ENCODE measurements at regions not wholly inside any gene's neighbourhood (a gene's known extent, or its start where the extent isn't known, plus 50 kb on each side); places are given as distances from the start of the nearest gene placed in this dataset.

DNA sequence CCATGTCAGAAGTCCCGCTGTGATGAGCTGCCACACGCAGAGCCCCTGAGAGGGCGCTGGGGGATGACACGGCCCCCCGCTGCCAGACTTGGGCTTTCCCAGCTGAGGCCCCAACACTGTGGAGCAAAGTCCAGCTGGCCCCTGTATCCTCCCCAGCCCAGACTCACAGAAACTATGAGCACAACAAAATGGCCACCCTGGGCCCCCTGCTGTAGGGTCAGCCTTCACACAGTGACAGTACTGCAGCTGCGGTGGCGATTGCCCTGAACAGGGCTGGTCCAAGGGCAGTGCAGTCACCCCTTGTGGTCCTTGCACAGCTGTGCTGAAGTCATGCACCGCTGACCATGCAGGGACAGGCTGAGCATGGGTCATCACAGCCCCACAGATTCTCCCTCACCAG lies 78.2 kb upstream of the CST7 start:
- H3K4me3 ChIP-seq (ENCODE audit: low read length): no peak overlapping the region
- DNase-seq (ENCODE audit: low read depth): no peak
- no peak for TF ChIP-seq CTCF (IDR thresholded peaks at IDR 0.05; ENCODE audit: insufficient read depth, low read depth, low read length, missing control alignments)

DNA sequence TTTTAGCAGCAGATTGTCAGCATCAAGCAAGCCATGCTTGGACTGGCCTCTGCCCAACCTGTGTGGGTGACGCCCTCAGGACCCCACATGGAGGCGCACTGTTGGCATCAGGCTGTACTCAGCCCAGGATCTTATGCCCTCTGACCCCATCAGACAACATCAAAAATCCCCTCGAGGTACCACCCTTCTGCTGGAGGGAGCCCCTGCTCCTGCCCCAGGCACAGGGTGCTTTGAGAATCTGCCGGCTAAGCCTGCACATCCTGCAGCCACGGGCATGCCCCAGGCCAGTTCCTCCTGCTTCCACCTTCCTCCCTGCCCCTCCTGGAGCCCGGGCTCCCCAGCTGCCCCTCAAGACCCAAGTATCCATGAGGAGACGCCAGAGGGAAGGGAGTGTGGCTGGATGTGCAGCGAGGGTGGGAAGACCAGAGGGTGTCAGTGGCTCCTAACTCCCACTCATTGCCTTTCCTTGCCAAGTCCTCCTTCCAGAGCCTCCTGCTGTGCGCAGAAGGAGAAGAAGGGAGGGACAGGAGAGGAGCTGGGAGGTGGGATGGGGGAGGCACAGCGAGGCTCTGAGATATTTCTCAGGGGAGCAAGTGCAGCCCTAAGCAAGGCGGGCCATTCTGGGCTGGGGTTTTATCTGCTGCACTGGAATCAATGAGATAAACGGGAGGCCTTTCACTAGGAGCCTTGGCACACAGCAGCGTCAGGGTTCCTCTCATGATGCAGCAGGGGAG lies 77.4 kb upstream of the CST7 start:
- no peak overlapping the region for H3K4me3 ChIP-seq (ENCODE audit: low read length)
- no peak for DNase-seq (ENCODE audit: low read depth)
- TF ChIP-seq CTCF (IDR thresholded peaks at IDR 0.05; ENCODE audit: insufficient read depth, low read depth, low read length, missing control alignments): no peak

- no peak for TF ChIP-seq CTCF (IDR thresholded peaks at IDR 0.05; ENCODE audit: insufficient read depth, low read depth, low read length, missing control alignments)
- no peak for DNase-seq (ENCODE audit: low read depth)
Measured at GRCh38 chr20:24872291-24873024, 76.6 kb upstream of the CST7 start.

DNA sequence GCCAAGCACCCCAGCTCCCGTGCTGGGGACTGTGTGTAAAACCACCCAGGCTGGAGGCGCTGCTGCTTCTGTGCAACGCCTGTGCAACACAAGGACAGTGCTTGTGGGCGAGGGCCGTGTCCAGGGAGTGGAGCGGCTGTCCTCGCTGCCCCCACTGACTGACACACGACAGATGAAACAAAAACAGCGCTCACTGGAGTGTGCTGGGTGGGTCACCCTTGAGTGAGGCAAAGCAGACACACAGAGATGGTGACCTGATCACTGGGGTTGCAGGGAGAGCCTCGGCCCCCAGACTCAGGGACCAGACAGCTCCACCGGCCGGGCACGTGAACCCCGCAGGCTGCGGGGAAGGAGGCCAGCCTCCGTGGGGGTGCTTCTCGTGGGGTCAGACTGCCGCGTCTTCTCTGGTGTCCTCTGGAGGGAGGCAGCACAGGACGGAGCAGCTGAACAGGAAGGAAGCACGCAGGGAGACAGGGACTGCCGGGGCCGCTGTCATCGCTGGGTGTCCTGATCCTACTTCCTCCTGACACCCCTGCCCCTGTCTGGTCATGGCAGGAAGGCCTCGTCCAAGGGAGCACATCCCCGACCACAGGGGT lies 75.9 kb upstream of the CST7 start:
- DNase-seq (ENCODE audit: low read depth): no peak
- TF ChIP-seq CTCF (IDR thresholded peaks at IDR 0.05; ENCODE audit: insufficient read depth, low read depth, low read length, missing control alignments): no peak
- no peak overlapping the region for H3K4me3 ChIP-seq (ENCODE audit: low read length)

More at GRCh38 chr20:24872291-24873024, 76.6 kb upstream of the CST7 start:
- no peak overlapping the region for H3K4me3 ChIP-seq (ENCODE audit: low read length)

DNA sequence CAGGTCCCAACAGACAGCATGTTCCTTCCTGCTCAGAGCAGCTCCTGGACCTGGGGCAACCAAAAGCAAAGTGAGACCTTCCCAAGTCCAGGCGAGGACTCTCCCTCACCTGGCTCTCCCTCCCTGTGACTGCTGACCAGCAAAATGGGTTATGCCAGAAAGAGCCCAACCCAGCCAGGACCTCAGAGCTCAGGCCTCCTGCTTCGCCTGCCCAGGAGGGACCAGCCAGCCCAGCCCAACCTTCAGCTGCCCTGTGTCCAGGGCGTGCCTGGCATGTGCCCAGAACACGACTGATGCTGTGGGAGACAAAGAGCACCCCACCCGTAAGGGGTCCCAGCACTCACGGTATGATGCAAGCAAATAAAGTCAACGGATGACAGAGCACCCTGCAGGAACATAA lies 74.0 kb upstream of the CST7 start:
- no peak for DNase-seq (ENCODE audit: low read depth)
- no peak overlapping the region for H3K4me3 ChIP-seq (ENCODE audit: low read length)
- TF ChIP-seq CTCF (IDR thresholded peaks at IDR 0.05; ENCODE audit: insufficient read depth, low read depth, low read length, missing control alignments): no peak

DNA sequence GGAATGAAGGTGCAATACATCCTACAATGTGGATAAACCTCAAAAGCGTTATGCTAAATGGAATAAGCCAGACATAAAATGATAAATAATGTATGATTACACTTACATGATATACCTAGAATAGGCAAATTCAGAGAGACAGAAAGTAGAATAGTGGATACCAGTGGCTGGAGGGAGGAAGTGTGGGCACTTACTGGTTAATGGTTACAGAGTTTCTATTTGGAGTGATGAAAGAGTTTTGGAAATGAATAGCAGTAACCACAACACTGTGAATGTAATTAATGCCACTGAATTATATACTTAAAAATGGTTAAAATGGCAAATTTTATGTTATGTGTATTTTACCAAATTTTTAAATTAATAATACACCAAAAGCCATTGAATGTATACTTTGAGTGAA lies 71.4 kb upstream of the CST7 start:
- DNase-seq (ENCODE audit: low read depth): no peak
- no peak for TF ChIP-seq CTCF (IDR thresholded peaks at IDR 0.05; ENCODE audit: insufficient read depth, low read depth, low read length, missing control alignments)
- H3K4me3 ChIP-seq (ENCODE audit: low read length): no peak overlapping the region

Measured in epithelial cell of esophagus (primary cell).